A549 (cell line): ENCODE measurements at regions not wholly inside any gene's neighbourhood (a gene's known extent, or its start where the extent isn't known, plus 50 kb on each side); places are given as distances from the start of the nearest gene placed in this dataset.

Experiments
- BCL3 ChIP-seq: fragments of >200 bp; sonication (Bioruptor Twin); formaldehyde crosslinking; IDR thresholded peaks from 3 replicates; pipeline ENCODE4 v1.6.1; 2016
- CEBPB ChIP-seq, 2 experiments: fragments of >200 bp in 1 of 2; sonication (Bioruptor Twin) in 1 of 2; formaldehyde crosslinking in 1 of 2; IDR thresholded peaks; 2 replicates each; pipeline ENCODE4 v1.6.1; 2012 to 2016
- CTCF ChIP-seq: fragments of >200 bp; sonication (Bioruptor Twin); formaldehyde crosslinking; IDR thresholded peaks from 3 replicates; pipeline ENCODE4 v1.5.1; 2016
- EHMT2 ChIP-seq: fragments of 200-600 bp; sonication (generic); IDR thresholded peaks from 2 replicates; pipeline ENCODE4 v1.6.1; 2016; ENCODE audit warnings: antibody characterized with exemption, low read depth, mild to moderate bottlenecking, moderate library complexity
- JUN ChIP-seq, 2 experiments: fragments of >200 bp; sonication (Bioruptor Twin); formaldehyde crosslinking; IDR thresholded peaks; 2 replicates in 1 of 2; 3 replicates in 1 of 2; pipeline ENCODE4 v1.6.1; 2016 to 2017
- KDM1A ChIP-seq: fragments of 200-600 bp; sonication (generic); IDR thresholded peaks from 2 replicates; pipeline ENCODE4 v1.6.1; 2016; ENCODE audit warnings: low read depth, mild to moderate bottlenecking
- KDM5A ChIP-seq: fragments of 200-600 bp; sonication (generic); IDR thresholded peaks from 2 replicates; pipeline ENCODE4 v1.6.1; 2016; ENCODE audit warnings: antibody characterized with exemption, mild to moderate bottlenecking
- MAX ChIP-seq: IDR thresholded peaks from 2 replicates; pipeline ENCODE4 v1.6.1; 2012
- MAZ ChIP-seq: fragments of 150-350 bp; IDR thresholded peaks from 2 replicates; pipeline ENCODE4 v1.6.1; 2014; ENCODE audit warnings: antibody characterized with exemption, low read depth, low read length, borderline replicate concordance
- POLR2A ChIP-seq: IDR thresholded peaks from 2 replicates; pipeline ENCODE4 v1.6.1; 2012; ENCODE audit warnings: mild to moderate bottlenecking, low read length
- RFX5 ChIP-seq: fragments of 450-650 bp; IDR thresholded peaks from 2 replicates; pipeline ENCODE4 v1.7.1; 2014; ENCODE audit warnings: antibody characterized with exemption, mild to moderate bottlenecking, moderate library complexity
- SREBF2 ChIP-seq: fragments of 450-650 bp; IDR thresholded peaks from 2 replicates; pipeline ENCODE4 v1.6.1; 2014; ENCODE audit warnings: mild to moderate bottlenecking, moderate library complexity
- USF2 ChIP-seq: fragments of 450-650 bp; IDR thresholded peaks from 2 replicates; pipeline ENCODE4 v1.6.1; 2014; ENCODE audit warnings: antibody characterized with exemption

- TF ChIP-seq USF2: no peak
- no peak for TF ChIP-seq CTCF
- no peak for TF ChIP-seq MAZ
- TF ChIP-seq POLR2A: no peak
- TF ChIP-seq KDM5A: no peak
- TF ChIP-seq CEBPB (IDR thresholded peaks at IDR 0.05): no peak
- no peak for TF ChIP-seq MAX
- TF ChIP-seq RFX5: no peak
- no peak for TF ChIP-seq KDM1A
- TF ChIP-seq JUN (IDR thresholded peaks at IDR 0.05): no peak
- TF ChIP-seq SREBF2: no peak
- TF ChIP-seq EHMT2: no peak
- TF ChIP-seq BCL3: no peak
Measured at GRCh38 chr7:32145911-32146310, 75.7 kb upstream of the PDE1C start.
